GM12878 (cell line): ENCODE measurements at regions not wholly inside any gene's neighbourhood (a gene's known extent, or its start where the extent isn't known, plus 50 kb on each side); places are given as distances from the start of the nearest gene placed in this dataset.

Experiments
- ATAC-seq: fragments of 200-7000 bp; cut with Tn5 transposase; 3 replicates; pipeline ENCODE4 v1.9.1; 2020; ENCODE audit warnings: mild to moderate bottlenecking, moderate library complexity
- BruUV-seq: library from RNA; stranded (reverse); fragments of 400-500 nt; replicated peaks from 2 replicates; lab custom pipeline; 2021; lab: Mats Ljungman, UMichigan
- CTCF ChIA-PET: fragments of 300-600 bp; sonication (Branson Sonifier 250); formaldehyde crosslinking; extraction: SDS; loops from one replicate; lab custom pipeline; 2021; ENCODE audit warnings: inconsistent platforms; lab: Yijun Ruan, JAX
- POLR2A ChIA-PET: fragments of 350-600 bp; formaldehyde crosslinking; extraction: SDS; loops from one replicate; lab custom pipeline; 2021; ENCODE audit warnings: inconsistent platforms; lab: Charles Lee
- RAD21 ChIA-PET: fragments of 300-600 bp; sonication (Branson Sonifier 250); formaldehyde crosslinking; loops from one replicate; lab custom pipeline; 2023; ENCODE audit warnings: antibody characterized with exemption; ENCODE audit not compliant: unreplicated experiment; lab: Charles Lee
- SMC1A ChIA-PET: fragments of 300-600 bp; sonication (Branson Sonifier 250); formaldehyde crosslinking; loops from one replicate; lab custom pipeline; 2023; ENCODE audit not compliant: unreplicated experiment, uncharacterized antibody; lab: Charles Lee
- DNase-seq: peaks from one replicate; pipeline ENCODE4 v3.0.0-alpha.2; 2011; ENCODE audit warnings: low read depth, low spot score
- FAIRE-seq: peaks from 3 replicates; lab custom pipeline; 2011; peaks lifted over from hg19 to GRCh38; lab: Jason Lieb, UNC
- H2AFZ ChIP-seq: 2 replicates; pipeline ENCODE4 v1.6.0; 2011; ENCODE audit warnings: low read depth, low read length, control low read depth; ENCODE audit not compliant: control insufficient read depth
- H3K27ac ChIP-seq: 2 replicates; pipeline ENCODE4 v1.5.1; 2011; ENCODE audit warnings: control low read depth; ENCODE audit not compliant: control insufficient read depth, insufficient read depth
- H3K27me3 ChIP-seq, 2 experiments: replicated peaks in 1 of 2; 2 replicates each; pipeline versions ENCODE4 v1.6.0 to v1.6.1; 2011; ENCODE audit warnings: low read length in 1 of 2; ENCODE audit not compliant: control insufficient read depth in 2 of 2, insufficient read depth in 2 of 2
- H3K36me3 ChIP-seq, 2 experiments: 2 replicates each; pipeline ENCODE4 v1.5.1; 2011; ENCODE audit warnings: low read length in 1 of 2; ENCODE audit not compliant: control insufficient read depth in 2 of 2, insufficient read depth in 2 of 2
- H3K4me1 ChIP-seq: 2 replicates; pipeline ENCODE4 v1.6.1; 2011; ENCODE audit warnings: mild to moderate bottlenecking, low read length, moderate library complexity, mixed read lengths; ENCODE audit not compliant: control insufficient read depth, insufficient read depth
- H3K4me2 ChIP-seq: 2 replicates; pipeline ENCODE4 v1.6.0; 2011; ENCODE audit warnings: control low read depth; ENCODE audit not compliant: control insufficient read depth, insufficient read depth
- H3K4me3 ChIP-seq: fragments of 200-600 bp; sonication (generic); 2 replicates; pipeline ENCODE4 v1.5.1; 2016
- H3K79me2 ChIP-seq: 2 replicates; pipeline ENCODE4 v1.6.0; 2011; ENCODE audit warnings: low read length; ENCODE audit not compliant: control insufficient read depth, insufficient read depth
- H3K9ac ChIP-seq: 2 replicates; pipeline ENCODE4 v1.8.0; 2011; ENCODE audit warnings: low read length, control low read depth, mixed read lengths; ENCODE audit not compliant: control insufficient read depth, insufficient read depth
- H3K9me3 ChIP-seq: replicated peaks from 3 replicates; pipeline ENCODE4 v1.5.1; 2011; ENCODE audit warnings: mild to moderate bottlenecking, low read length; ENCODE audit not compliant: control insufficient read depth, insufficient read depth
- H4K20me1 ChIP-seq: 2 replicates; pipeline ENCODE4 v1.6.0; 2011; ENCODE audit not compliant: control insufficient read depth, insufficient read depth
- FOXK2 ChIP-seq: fragments of 450-650 bp; IDR thresholded peaks from 2 replicates; pipeline ENCODE4 v1.6.1; 2017; ENCODE audit warnings: mild to moderate bottlenecking, moderate library complexity
- GABPA ChIP-seq: IDR thresholded peaks from 2 replicates; pipeline ENCODE4 v1.6.1; 2014; ENCODE audit warnings: antibody characterized with exemption, low read depth, mild to moderate bottlenecking, inconsistent platforms
- IKZF1 ChIP-seq: fragments of 450-650 bp; conservative IDR thresholded peaks from 2 replicates; pipeline ENCODE4 v1.6.1; 2017; ENCODE audit warnings: antibody characterized with exemption, mild to moderate bottlenecking
- IRF3 ChIP-seq: fragments of 450-650 bp; IDR thresholded peaks from 2 replicates; pipeline ENCODE4 v1.6.1; 2014; ENCODE audit warnings: mild to moderate bottlenecking
- IRF5 ChIP-seq: fragments of 450-650 bp; IDR thresholded peaks from 2 replicates; pipeline ENCODE4 v1.6.1; 2017; ENCODE audit warnings: borderline replicate concordance
- JUND ChIP-seq: IDR thresholded peaks from 2 replicates; pipeline ENCODE4 v1.6.1; 2012; ENCODE audit warnings: low read depth, mild to moderate bottlenecking, low read length, improper control_type of control experiment, moderate library complexity
- MTA2 ChIP-seq: fragments of 450-650 bp; IDR thresholded peaks from 2 replicates; pipeline ENCODE4 v1.6.1; 2016; ENCODE audit warnings: low read depth, mild to moderate bottlenecking, moderate library complexity
- MYB ChIP-seq: fragments of 150-350 bp; IDR thresholded peaks from 2 replicates; pipeline ENCODE4 v1.6.1; 2014; ENCODE audit warnings: mild to moderate bottlenecking, low read depth, low read length, borderline replicate concordance
- PAX8 ChIP-seq: fragments of 450-650 bp; IDR thresholded peaks from 2 replicates; pipeline ENCODE4 v1.6.1; 2017; ENCODE audit warnings: mild to moderate bottlenecking, moderate library complexity
- SMAD1 ChIP-seq: fragments of 450-650 bp; IDR thresholded peaks from 2 replicates; pipeline ENCODE4 v1.6.1; 2018; ENCODE audit warnings: mild to moderate bottlenecking, low read depth; ENCODE audit not compliant: partially characterized antibody
- SMARCA5 ChIP-seq: fragments of 450-650 bp; IDR thresholded peaks from 2 replicates; pipeline ENCODE4 v1.6.1; 2017; ENCODE audit warnings: mild to moderate bottlenecking
- SP1 ChIP-seq: IDR thresholded peaks from one replicate; pipeline ENCODE4 v1.6.1; 2011; ENCODE audit warnings: low read depth, low read length
- TARDBP ChIP-seq: IDR thresholded peaks from 2 replicates; pipeline ENCODE4 v1.6.1; 2016; ENCODE audit warnings: borderline replicate concordance
- TCF3 ChIP-seq: IDR thresholded peaks from 2 replicates; pipeline ENCODE4 v1.6.1; 2012; ENCODE audit warnings: low read depth, mild to moderate bottlenecking, low read length, borderline replicate concordance; ENCODE audit not compliant: insufficient read depth
- ZBTB40 ChIP-seq: fragments of 450-650 bp; IDR thresholded peaks from 2 replicates; pipeline ENCODE4 v1.6.1; 2016; ENCODE audit warnings: mild to moderate bottlenecking, moderate library complexity, borderline replicate concordance
- ZNF24 ChIP-seq: fragments of 450-650 bp; IDR thresholded peaks from 2 replicates; pipeline ENCODE4 v1.6.1; 2017; ENCODE audit warnings: antibody characterized with exemption, mild to moderate bottlenecking
- ZNF622 ChIP-seq: fragments of 450-650 bp; IDR thresholded peaks from 2 replicates; pipeline ENCODE4 v1.6.1; 2017; ENCODE audit warnings: mild to moderate bottlenecking, inconsistent platforms
- WGBS: methylation state at CpG from one replicate; pipeline ENCODE4 v1.1.6; 2016; ENCODE audit warnings: low lambda C conversion rate; ENCODE audit not compliant: insufficient replicate concordance, insufficient coverage; ENCODE audit errors: missing lambda C conversion rate; 5-methylcytosine and 5-hydroxymethylcytosine counted together
- in situ Hi-C: fragments of 300-500 bp; cut with MboI; formaldehyde crosslinking; loops from 9 replicates; pipeline ENCODE4 v1.14.3; 2018; ENCODE audit warnings: mixed read lengths
- intact Hi-C: fragments of 100-400 bp; cut with micrococcal nuclease; formaldehyde crosslinking; loops from one replicate; pipeline ENCODE4 v1.14.2; 2022; ENCODE audit not compliant: unreplicated experiment
- TF ChIP-seq, protein P1 (sequence below): fragments of 450-650 bp; formaldehyde crosslinking; IDR thresholded peaks from 2 replicates; pipeline ENCODE4 v1.5.0; 2022; ENCODE audit warnings: mild to moderate bottlenecking, missing genetic modification characterization

- H3K9ac ChIP-seq: no peak overlapping the region
- BruUV-seq: no TSS peak
- in situ Hi-C loops (no loop called here), intact Hi-C loops (no loop called here)
- H3K9me3 ChIP-seq: no peaks in the 10 kb centered on the region
- H3K27me3 ChIP-seq: no peaks in the 10 kb centered on the region; a peak in 1 of 4 replicates
- no peak overlapping the region for H3K4me3 ChIP-seq
- no peak overlapping the region for H3K4me2 ChIP-seq
- DNase-seq (no peak), ATAC-seq (no peak), FAIRE-seq (no peak)
- H3K4me1 ChIP-seq: no peaks in the 10 kb centered on the region
- RAD21 ChIA-PET: no interaction called here
- WGBS: 0% methylated on average over 1 of the region's 1 CpG
- H3K27ac ChIP-seq: no peak overlapping the region
- no peaks in the 10 kb centered on the region for H3K36me3 ChIP-seq
- CTCF ChIA-PET: no interaction called here
- no peaks in the 10 kb centered on the region for H4K20me1 ChIP-seq
- H2AFZ ChIP-seq: no peak overlapping the region
- SMC1A ChIA-PET: no interaction called here
- H3K79me2 ChIP-seq: no peaks in the 10 kb centered on the region
- POLR2A ChIA-PET: no interaction called here
- TF ChIP-seq FOXK2 (no peak), ZNF622 (no peak), ZBTB40 (no peak), GABPA (no peak), MTA2 (no peak), TARDBP (no peak), TCF3 (no peak), JUND (no peak), SMAD1 (no peak), ZNF24 (no peak), IRF3 (no peak), MYB (no peak), IKZF1 (no peak), IRF5 (no peak), PAX8 (no peak), SMARCA5 (no peak), SP1 (no peak)
- TF ChIP-seq, protein P1, sequence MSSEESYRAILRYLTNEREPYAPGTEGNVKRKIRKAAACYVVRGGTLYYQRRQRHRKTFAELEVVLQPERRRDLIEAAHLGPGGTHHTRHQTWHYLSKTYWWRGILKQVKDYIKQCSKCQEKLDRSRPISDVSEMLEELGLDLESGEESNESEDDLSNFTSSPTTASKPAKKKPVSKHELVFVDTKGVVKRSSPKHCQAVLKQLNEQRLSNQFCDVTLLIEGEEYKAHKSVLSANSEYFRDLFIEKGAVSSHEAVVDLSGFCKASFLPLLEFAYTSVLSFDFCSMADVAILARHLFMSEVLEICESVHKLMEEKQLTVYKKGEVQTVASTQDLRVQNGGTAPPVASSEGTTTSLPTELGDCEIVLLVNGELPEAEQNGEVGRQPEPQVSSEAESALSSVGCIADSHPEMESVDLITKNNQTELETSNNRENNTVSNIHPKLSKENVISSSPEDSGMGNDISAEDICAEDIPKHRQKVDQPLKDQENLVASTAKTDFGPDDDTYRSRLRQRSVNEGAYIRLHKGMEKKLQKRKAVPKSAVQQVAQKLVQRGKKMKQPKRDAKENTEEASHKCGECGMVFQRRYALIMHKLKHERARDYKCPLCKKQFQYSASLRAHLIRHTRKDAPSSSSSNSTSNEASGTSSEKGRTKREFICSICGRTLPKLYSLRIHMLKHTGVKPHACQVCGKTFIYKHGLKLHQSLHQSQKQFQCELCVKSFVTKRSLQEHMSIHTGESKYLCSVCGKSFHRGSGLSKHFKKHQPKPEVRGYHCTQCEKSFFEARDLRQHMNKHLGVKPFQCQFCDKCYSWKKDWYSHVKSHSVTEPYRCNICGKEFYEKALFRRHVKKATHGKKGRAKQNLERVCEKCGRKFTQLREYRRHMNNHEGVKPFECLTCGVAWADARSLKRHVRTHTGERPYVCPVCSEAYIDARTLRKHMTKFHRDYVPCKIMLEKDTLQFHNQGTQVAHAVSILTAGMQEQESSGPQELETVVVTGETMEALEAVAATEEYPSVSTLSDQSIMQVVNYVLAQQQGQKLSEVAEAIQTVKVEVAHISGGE (CRISPR knock-in tag): no peak
Measured at GRCh38 chr3:178336336-178336735, 199.9 kb upstream of the KCNMB2 start.
